Tibial nerve (tissue), 4 donors: ENCODE measurements at regions not wholly inside any gene's neighbourhood (a gene's known extent, or its start where the extent isn't known, plus 50 kb on each side); places are given as distances from the start of the nearest gene placed in this dataset.

ENCODE experiments used
- EP300 ChIP-seq, 2 donors: sonication (generic); formaldehyde crosslinking; IDR thresholded peaks; one replicate each; pipeline ENCODE4 v1.6.1; 2017; ENCODE audit warnings: antibody characterized with exemption in 2 of 2, mild to moderate bottlenecking in 1 of 2
- TF ChIP-seq, protein P1 (sequence below), 5 experiments: fragments of 200-600 bp in 3 of 5; fragments of 450-650 bp in 2 of 5; sonication (generic) in 3 of 5; IDR thresholded peaks; one replicate each; pipeline ENCODE4 v1.5.1; 2016 to 2019; ENCODE audit warnings: antibody characterized with exemption in 5 of 5, mild to moderate bottlenecking in 3 of 5, moderate library complexity in 2 of 5

DNA sequence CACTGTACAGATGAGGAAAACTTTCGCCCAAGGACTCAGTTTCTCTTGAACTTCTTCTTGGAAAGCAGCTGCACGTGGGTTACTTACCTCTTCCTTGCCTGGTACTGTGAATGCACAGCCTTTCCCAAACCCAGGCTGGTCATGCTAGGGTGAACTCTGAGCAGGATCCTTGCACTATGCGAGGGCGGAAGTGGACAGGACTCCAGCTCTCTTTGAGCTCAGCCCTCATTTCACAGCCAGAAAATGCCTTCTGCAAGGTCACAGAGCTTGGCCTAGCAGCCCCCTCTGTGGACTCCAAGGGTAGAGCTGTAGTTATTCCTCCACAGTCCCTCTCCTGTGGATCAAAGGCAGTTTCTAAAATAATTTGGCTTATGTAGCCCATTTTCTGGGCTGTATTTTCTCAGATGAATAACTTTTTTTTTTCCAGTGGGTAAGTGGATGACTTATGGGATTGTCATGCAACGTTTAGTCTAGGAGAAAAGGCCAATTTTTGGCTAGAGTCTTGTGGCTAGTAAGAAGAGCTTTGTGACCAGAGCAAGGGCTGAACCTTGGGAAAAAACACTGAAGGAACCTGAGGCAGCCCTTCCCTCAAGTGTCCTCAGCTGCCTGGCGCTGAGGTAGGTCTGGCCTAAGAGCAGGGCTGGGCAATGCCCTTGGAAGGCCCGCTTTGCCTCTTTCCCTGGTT lies 172.7 kb downstream of the SCP2D1 start:
- TF ChIP-seq, protein P1, sequence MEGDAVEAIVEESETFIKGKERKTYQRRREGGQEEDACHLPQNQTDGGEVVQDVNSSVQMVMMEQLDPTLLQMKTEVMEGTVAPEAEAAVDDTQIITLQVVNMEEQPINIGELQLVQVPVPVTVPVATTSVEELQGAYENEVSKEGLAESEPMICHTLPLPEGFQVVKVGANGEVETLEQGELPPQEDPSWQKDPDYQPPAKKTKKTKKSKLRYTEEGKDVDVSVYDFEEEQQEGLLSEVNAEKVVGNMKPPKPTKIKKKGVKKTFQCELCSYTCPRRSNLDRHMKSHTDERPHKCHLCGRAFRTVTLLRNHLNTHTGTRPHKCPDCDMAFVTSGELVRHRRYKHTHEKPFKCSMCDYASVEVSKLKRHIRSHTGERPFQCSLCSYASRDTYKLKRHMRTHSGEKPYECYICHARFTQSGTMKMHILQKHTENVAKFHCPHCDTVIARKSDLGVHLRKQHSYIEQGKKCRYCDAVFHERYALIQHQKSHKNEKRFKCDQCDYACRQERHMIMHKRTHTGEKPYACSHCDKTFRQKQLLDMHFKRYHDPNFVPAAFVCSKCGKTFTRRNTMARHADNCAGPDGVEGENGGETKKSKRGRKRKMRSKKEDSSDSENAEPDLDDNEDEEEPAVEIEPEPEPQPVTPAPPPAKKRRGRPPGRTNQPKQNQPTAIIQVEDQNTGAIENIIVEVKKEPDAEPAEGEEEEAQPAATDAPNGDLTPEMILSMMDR (IDR thresholded peaks at IDR 0.05), result no peak
- no peak for TF ChIP-seq EP300 (IDR thresholded peaks at IDR 0.05)
